ENCODE measurements at regions not wholly inside any gene's neighbourhood (a gene's known extent, or its start where the extent isn't known, plus 50 kb on each side); places are given as distances from the start of the nearest gene placed in this dataset.

DNA sequence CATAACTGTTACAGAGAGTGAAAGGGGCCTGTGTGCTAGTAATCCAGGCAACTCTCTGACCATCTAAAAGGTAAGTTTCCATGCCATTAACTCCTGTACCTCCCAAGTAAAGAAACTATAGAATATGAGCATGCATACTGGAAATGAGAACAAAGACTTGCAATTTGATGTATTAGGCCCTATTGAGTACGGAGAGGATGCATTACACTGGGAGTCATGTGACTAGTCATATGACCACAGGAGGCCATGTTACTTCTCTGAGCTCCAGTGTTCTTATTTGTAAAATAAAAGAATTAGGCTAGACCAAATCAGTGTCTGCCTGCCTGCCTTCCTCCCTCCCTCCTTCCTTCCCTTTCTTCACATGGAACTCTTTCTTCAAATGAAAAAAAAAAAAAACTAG is 440.1 kb upstream of the CCDC196 start:
- no peak for DNase-seq (ENCODE audit: low read depth in 4 of 4, low spot score in 3 of 4)

DNA sequence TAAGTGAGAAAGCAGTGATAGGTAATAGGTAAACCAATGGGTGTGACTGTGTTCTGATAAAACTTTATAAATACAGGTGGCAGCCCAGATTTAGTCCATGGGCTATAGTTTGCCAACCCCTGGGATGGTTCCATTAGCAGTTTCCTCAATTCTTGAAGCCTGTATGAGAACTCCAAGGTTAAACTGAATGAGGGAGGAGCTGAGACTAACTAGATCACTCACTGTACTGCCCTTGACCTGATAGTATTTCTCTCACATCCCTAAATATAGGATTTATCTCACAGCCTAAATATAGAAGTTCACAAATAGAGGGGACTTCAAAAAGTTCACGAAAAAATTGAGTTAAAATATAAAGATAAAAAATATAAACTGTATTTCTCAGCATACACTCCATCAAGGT is 439.6 kb upstream of the CCDC196 start:
- no peak for DNase-seq (ENCODE audit: low read depth in 4 of 4, low spot score in 3 of 4)

DNA sequence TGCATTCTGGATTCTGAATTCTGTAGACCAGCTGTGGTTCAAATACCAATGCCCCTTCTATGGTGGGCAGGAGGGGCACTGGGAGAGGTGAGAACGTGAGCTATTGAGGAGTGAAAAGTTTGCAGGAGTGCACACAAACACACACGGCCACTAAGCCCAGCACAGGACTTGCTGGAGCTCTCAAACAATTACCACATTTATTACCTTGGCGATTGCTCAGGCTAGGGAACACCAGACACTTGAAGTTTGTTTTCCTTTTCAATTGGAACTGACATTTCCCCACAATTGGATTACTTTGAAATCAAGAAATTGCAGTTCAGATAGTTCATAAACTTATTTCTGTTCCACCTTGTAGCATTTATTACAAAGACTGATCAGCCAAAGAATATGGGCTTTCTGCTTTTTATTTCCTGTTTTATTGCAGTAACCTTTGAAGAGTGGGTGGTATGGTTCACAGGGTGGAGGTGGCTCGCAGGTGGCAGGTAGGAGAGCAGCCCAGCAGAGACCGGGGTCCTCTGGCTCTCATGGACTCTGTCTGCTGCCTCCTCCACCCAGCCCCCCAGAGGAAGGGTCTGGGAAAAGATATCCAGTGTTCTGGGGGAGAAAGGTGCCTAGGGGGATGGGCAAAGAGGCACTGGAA is 429.8 kb upstream of the CCDC196 start:
- no peak for DNase-seq (ENCODE audit: low read depth in 4 of 4, low spot score in 3 of 4)

DNA sequence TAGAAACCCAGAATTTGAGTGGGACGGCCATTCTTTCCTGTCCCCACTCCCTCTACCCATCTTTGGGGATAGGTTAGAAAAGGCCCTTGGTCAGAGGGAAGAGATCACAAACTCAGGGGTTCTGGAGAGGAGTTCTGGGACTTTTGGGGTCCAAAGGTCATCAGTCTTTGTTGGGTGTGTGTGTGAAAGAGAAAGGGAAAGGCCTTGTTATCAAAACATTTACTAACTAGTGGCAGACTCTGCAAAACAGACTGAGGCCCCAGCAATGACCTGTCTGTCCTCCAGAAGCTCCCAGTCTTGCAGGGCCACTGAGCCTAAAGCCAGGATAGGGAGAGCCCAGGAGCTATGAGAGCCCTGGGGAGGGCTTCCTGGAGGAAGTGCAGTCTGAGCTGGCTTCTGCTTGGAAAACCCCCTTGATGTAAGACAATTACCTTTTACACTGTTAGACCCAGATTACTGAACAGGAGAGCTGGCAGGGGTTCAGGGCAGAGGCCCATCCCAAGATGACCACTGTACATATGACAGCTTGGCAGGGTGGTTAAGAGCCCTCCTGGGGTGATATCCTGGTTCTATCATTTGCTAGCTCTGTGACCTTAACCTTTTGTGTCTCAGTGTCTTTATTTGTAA is 429.1 kb upstream of the CCDC196 start:
- DNase-seq (ENCODE audit: low read depth in 4 of 4, low spot score in 3 of 4), result no peak

DNA sequence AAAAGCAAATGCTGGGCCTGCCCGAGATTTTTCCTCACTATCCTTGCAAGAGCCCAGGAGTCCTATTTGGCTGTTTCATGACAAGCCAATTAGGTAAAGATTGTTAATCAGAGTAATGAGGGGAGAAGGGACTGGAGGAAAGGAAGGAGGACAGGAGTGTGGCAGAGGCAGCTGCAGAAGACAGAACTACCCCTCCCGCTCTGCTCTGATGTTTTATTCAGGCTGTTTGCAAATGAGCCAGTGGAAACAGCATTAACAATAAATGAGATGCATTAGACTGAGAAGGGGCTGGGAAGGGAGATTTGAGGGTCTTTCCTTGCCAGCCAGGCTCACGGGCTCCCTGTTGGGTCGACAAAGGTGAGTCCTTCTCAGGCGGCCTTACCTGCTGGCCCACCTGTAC is 421.0 kb upstream of the CCDC196 start:
- DNase-seq (ENCODE audit: low read depth in 4 of 4, low spot score in 3 of 4), result no peak

DNA sequence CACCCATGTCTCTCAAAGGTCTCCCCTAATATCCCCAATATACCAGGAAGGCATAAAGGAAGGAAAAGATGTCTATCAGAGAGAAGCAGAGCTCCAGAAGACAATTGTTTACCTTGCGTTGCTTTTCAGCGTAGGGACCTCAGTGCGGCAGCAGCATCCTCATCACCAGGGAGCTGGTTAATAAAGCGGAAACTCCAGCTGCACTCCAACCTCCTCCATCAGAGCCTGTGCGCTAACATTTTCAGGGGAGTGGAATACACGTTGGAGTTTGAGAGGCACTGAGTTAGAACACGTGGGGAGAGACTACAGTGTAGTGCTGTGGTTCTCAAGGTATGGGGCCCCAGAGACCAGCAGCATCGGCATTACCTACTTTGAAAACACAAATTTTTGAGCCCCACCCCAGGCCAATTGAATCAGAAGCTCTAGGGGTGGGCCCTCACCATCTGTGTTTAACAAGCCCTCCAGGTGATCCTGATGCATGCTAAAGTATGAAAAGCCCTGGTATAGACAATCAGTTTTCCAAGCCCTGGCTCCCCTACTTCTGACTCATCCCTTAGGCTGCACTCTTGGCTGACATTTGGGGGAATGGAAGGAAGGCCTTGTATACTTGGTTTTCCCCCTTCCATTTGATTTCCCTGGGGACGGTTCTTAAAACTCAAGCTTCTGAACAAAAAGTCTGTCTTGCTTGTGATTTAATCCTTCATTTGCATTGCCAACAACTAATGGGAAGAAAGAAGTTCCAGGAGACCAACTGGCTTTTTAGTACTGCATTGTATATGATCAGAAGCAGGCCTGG is 419.0 kb upstream of the CCDC196 start:
- DNase-seq (ENCODE audit: low read depth in 4 of 4, low spot score in 3 of 4), result no peak

DNA sequence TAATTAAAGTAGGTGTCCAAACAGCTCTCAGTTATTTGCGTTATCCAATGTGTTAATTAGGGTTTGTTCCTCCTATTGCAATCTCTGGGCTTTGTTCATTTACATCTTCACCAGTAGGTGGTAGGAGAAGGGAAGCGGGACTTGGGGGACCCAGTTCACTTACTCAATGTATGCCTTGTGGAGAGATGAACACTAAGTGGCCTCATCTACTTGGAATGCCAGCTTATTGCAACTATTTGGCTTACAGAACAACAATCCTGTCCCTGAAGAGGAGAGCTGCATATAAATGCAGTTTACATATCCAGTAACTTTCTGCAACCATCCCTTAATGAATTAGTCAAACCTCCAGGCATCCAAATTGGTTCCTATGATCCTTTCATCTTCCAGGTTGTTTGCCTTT is 417.1 kb upstream of the CCDC196 start:
- DNase-seq (ENCODE audit: low read depth in 4 of 4, low spot score in 3 of 4), result no peak

DNA sequence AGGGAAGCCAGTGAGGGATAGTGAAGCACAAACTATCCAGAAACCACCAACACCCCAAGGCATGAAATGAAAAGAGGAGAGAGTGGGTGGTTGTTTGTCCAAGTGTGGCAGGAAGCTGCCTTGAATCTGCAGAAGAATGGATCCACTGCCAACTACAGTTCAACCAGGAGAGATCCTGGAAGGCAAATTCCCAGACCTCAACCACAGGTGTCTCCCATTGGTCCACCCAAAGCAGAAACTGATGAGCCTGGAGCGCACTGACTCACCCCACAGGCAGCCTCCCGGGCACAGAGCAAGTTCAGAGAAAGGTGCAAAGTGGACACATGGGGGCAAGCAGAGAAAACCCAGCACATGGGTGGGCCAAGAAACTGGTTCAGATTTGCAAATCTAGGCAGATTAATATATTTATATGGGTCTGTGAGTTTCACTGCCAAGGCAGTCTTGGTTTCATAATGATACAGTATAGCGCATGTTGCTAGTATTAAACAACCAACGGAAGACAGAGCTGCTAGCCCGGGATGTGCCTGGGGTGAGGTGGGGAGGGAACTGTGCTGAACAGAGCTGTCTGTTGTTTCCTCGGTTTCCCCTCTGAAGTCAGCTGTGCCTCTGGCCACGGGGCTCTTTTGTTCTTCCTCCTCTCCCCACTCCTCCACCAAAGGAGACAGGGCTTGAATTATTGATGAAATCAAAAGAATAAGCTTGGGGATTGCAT is 416.2 kb upstream of the CCDC196 start:
- DNase-seq (ENCODE audit: low read depth in 4 of 4, low spot score in 3 of 4), result no peak

DNA sequence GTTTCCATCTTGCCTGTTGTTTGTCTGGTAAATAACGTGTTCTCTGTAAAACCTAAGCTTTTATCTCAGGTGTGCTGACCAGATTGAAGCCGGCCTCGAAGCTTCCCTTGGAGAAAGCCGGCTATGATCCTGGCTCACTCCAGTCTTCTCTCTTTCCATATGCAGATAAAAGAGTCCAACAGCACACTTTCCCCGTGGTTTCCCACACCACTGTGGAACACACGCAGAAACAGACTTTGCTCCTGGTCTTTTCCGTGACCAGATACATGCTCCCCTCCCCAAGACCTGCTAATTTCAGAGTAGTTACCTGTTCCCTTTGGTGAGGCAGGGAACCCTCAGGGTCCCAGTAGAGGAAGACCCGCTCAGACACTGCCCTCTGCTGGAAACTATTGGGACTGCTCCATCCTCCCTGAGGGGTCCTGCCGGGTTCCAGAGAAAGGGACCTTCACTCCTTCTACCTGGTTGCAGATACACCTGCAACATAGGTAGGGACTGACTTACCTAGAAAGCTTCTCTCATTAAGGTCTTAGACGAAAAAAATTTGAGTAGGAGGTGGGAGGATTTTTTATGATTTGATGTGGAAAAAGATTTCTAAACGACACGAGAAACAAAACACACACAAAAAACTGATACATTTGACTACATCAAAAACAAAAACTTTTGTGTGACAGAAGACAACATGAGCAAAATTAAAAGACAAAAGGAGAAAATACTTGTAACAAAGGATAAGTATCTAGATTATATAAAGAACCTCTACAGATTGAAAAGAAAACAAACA is 415.4 kb upstream of the CCDC196 start:
- DNase-seq (ENCODE audit: low read depth in 4 of 4, low spot score in 3 of 4), result no peak

DNA sequence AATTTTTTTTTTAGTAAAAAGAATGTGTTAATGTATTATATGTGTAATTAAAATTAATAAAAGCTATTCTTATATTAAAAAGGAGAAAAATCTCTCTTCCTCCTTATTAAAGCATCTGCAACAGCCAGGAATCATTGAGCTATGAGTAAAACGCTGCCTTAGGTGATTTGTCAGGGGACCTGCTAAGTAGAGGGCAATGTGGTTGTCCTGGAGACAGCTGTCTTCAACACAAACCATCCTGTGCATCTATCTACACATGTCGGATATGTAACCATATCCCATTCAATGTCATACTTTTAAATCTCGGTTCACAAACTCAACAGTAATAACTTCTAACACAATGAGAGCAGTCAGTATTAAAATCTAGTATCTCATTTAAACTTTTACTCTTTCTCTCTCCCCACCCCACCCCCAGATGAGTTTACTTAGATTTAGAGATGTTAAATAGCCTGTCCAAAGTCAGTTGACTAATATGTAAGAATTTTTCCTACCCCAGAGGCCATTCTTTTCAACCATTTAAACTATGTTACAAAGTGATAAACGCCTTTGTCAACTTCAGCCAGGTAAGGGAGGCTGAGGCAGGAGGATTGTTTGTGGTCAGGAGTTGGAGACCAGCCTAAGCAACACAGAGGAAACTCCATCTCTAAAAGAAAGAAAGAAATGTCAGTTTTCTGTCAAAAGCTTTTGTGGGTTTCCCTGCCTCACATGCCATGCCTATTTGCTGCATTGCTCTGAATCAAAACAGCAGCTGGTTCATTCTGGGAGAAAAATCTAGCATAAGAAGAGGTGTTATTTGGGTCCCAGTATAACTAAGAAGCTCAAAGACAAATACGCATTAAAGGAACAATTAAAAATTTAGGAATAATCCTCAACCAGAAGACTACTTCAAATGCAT is 413.7 kb upstream of the CCDC196 start:
- DNase-seq (ENCODE audit: low read depth in 4 of 4, low spot score in 3 of 4), result no peak

DNA sequence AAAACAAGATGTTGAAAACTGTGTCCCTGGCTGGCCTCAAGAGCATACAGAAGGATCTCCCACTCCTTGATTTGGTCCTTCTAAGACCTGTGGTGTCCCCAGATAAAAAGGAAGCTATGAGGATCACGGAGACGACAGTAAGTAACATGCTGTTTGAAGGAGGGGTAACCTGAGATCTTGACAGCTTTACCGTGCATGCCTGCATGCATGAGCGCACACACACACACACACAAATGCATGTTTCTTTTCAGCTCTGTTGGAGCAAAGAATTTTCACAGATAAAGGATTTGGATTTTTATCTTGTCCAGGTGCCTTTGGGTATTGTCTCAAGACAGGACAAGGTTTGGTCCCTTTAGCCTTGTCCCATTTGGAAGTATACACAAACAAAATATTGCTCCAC is 411.6 kb upstream of the CCDC196 start:
- peak in 2 of 4 donors; percentile 24 to 52 for DNase-seq (ENCODE audit: low read depth in 4 of 4, low spot score in 3 of 4)

DNA sequence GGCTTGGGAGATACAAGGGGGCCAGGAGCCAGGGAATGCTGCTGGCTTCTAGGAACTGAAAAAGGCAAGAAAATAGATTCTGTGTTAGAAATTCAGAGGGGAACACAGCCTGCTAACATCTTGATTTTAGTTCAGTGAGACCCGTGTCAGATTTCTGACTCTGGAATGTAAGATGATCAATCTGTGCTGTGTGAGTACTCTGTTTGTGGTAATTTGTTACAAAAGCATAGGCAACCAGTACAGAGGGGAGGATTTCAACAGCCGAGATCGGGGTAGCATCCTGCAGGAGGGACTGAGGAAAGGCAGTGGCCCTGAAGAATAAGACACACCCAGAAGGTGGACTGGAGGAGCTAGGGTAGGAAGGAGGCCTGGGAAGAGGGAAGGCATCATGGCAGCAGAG is 410.0 kb upstream of the CCDC196 start:
- no peak for DNase-seq (ENCODE audit: low read depth in 4 of 4, low spot score in 3 of 4)

DNA sequence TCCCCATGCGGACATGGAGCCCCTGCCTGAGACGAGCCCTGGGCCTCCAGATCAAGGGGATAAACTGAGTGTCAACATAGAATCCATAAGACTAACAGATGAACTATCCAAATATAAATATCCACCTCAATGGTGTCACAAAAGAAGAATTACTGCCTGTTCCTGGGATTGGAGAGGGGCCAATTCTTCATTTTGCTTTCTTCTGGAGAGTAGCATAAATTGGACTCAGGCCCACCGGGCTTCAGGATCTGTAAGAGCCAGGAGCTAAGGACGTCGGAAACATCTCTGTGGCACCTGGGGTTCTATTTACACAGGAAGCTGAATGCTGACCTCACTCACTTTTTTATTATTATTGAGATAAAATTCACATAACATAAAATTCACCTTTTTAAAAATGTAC is 408.2 kb upstream of the CCDC196 start:
- no peak for DNase-seq (ENCODE audit: low read depth in 4 of 4, low spot score in 3 of 4)

DNA sequence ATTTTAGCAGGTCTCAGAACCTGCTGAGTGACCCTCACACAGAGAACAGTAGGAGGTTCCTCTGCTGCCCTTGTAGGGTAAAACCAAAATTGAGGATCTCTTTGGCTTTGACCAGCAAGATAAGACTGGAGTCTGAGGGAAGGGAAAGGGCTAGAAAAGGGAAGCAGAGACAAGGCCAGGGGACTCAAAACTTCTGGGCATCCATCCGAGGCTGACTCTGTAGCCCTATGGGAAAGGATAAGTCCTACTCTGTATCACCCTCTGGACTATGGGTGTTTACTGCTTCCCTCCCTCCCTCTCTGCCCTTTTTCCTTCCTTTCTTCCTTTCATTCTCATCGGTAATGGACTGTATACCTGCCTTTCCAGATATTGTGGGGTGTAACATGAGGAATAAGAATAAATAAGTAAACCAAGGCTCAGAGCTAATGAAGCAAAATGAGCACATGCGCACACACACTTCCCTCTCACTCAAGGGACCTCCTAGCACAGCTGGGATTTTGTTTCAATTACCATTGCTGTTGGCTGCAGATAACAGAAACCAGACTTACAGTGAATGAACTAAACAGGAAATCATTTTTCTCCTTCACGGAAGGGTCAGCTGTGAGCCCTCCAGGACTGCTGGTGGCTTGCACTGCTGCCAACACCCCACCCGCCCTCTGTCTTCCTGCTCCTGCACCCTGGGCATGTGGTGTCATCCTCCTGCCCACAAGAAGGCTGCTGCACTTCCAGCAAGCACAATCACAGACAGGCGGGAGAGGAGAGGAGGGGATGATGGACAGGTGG is 404.4 kb upstream of the CCDC196 start:
- peak in 1 of 4 donors; percentile 24 for DNase-seq (ENCODE audit: low read depth in 4 of 4, low spot score in 3 of 4)

DNA sequence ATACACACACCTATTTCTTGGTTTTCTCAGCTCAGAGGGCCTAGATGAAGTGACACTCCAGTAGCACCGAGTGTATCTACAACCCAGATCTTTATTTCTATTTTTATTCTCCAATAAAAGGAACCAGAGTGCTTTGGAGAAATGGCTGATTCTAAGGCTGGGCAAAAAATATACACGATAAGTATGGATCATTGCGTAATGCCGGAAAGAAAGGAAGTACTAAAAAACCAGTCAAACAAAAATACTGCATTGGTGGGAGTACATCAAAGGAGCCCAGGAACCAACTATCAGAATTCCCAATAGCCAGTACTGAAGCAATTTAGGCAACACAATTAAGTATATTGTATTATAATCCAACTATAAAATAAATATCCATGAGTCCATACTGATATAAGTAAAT is 400.9 kb upstream of the CCDC196 start:
- no peak for DNase-seq (ENCODE audit: low read depth in 4 of 4, low spot score in 3 of 4)

DNA sequence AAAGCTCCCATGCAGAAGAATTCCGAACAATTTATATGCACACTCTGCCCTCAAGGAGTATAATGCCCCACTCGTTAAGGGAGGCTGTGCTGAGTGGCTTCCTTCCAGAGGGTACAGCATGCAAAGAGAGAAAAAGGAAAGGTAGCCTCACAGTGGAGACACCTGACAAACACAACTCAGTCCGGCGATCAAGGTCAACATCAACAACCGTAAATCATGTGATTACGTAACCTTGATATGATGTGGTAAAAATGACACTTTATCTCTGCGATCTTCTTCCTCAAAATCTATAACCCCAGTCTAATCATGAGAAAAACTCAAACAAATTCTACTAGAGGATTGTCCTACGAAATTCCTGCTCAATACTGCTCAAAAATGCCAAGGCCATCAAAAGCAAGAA is 400.5 kb upstream of the CCDC196 start:
- no peak for DNase-seq (ENCODE audit: low read depth in 4 of 4, low spot score in 3 of 4)

DNA sequence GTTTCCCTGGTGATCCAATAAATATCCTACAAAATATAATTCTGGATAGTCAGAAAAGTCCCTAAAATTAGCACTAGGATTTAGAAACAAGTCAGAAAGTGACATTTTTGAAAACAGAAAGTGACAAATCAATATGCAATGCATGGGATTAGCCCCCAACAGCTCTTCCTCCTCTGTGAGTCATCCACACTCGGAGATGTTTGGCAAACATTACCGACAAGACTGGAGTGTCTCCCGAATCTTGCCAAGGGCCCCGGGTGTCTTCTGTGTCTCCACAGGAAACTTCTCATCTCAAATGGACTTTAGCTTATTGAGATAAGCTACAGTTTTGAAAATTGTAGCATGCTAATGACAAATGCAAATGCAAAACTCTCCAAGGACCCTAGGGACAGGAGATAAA is 398.9 kb upstream of the CCDC196 start:
- DNase-seq (ENCODE audit: low read depth in 4 of 4, low spot score in 3 of 4), result no peak

DNA sequence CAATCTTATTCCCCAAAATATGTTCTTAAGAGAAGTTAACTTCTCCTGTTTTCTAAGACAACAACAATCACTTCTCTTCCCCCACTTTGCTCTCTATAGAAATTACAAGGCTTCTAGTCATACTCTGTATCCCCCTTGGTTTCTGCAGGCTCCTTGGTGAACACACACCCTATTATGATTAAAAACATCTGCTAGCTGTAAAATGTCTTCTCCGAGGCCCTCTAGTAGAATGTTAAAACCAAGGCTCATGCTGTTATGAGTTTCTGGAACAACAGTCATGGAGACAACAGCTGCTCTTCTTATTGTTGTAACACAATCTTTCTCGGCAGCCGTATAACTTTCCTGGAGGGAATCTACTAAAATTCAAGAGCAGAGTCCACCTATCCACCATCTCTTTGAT is 397.5 kb upstream of the CCDC196 start:
- no peak for DNase-seq (ENCODE audit: low read depth in 4 of 4, low spot score in 3 of 4)

DNA sequence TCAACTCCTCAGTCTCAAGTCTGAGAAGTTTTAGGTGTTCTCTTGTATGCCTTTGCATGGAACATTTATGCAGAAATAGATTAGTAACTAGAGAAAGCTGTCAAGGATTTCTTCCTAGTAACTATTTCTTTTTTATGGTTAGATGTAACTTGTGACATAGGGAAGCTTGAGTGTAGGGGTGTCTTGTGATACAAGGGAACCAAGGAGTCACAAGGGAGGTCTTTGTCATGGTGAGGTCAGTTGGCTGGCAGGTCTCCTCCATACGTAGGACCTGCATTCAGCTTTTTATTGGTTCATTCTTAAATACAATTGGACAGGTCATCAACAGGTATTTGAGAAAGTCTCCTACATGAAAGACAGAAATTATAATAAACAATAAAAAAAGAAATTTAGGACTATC is 394.0 kb upstream of the CCDC196 start:
- no peak for DNase-seq (ENCODE audit: low read depth in 4 of 4, low spot score in 3 of 4)

All from left renal pelvis (tissue), 4 donors.